ENCODE measurements at regions not wholly inside any gene's neighbourhood (a gene's known extent, or its start where the extent isn't known, plus 50 kb on each side); places are given as distances from the start of the nearest gene placed in this dataset.

DNA sequence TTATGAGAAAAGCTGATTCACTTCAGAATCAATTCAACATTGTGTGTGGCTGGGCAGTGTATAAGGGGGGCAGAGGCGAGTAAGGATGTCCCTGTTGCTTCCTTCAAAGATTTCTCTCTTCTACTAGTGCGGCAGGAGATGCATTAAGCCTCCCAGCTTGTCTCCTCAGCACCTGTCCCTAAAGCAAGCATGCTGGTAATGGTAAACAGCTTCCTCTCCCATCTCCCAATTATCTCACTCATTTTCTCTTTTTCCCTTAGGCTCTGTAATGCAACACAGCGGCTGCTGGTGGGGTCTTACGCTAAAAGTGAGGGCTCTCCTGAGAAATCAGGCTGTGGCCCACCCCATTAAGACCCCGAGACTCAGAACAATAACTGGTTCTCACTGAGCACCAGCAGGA is 306.4 kb upstream of the ROPN1 start:
- Mint-ChIP-seq H3K27me3 (ENCODE audit: low read depth in 3 of 3) (peaks cover 1 to 8% (median 8%) of the 10 kb centered on the region in 3 donors), H3K9me3 (peaks cover 0 to 2% (median 0%) of the 10 kb centered on the region in 7 donors), H3K4me3 (no peak overlapping the region), H3K4me1 (no peaks in the 10 kb centered on the region), H3K36me3 (no peaks in the 10 kb centered on the region), H3K27ac (no peak overlapping the region)
- no peak overlapping the region for H3K4me3 ChIP-seq (replicated peaks in 1 of 3; ENCODE audit: low read depth in 2 of 3, low read length in 3 of 3)
- no peaks in the 10 kb centered on the region for H4K20me1 ChIP-seq (ENCODE audit: insufficient read depth, low read length)
- no peak overlapping the region for H3K27ac ChIP-seq (ENCODE audit: low read depth in 1 of 2, low read length in 2 of 2)
- H3K27me3 ChIP-seq (ENCODE audit: control insufficient read depth in 2 of 2, insufficient read depth in 2 of 2, low read length in 2 of 2): no peaks in the 10 kb centered on the region
- DNase-seq: no peak
- no peaks in the 10 kb centered on the region for H3K4me1 ChIP-seq (ENCODE audit: control insufficient read depth in 1 of 2, insufficient read depth in 2 of 2, low read length in 2 of 2)
- H3K9ac ChIP-seq (ENCODE audit: insufficient read depth, low read length, poor library complexity, severe bottlenecking): no peak overlapping the region
- H2AFZ ChIP-seq (ENCODE audit: insufficient read depth, low read depth, low read length, poor library complexity, severe bottlenecking): no peak overlapping the region
- H3K36me3 ChIP-seq (replicated peaks in 1 of 2; ENCODE audit: control insufficient read depth in 1 of 2, insufficient read depth in 2 of 2, low read length in 2 of 2): no peaks in the 10 kb centered on the region
- H3K79me2 ChIP-seq (ENCODE audit: insufficient read depth, low read length): no peaks in the 10 kb centered on the region
- H3K4me2 ChIP-seq (replicated peaks; ENCODE audit: extremely low read depth, low read length, poor library complexity, severe bottlenecking): no peak overlapping the region
- no peaks in the 10 kb centered on the region for H3K9me3 ChIP-seq (replicated peaks in 1 of 2; ENCODE audit: control insufficient read depth in 1 of 2, insufficient read depth in 1 of 2, low read length in 2 of 2)
- TF ChIP-seq, protein P1, sequence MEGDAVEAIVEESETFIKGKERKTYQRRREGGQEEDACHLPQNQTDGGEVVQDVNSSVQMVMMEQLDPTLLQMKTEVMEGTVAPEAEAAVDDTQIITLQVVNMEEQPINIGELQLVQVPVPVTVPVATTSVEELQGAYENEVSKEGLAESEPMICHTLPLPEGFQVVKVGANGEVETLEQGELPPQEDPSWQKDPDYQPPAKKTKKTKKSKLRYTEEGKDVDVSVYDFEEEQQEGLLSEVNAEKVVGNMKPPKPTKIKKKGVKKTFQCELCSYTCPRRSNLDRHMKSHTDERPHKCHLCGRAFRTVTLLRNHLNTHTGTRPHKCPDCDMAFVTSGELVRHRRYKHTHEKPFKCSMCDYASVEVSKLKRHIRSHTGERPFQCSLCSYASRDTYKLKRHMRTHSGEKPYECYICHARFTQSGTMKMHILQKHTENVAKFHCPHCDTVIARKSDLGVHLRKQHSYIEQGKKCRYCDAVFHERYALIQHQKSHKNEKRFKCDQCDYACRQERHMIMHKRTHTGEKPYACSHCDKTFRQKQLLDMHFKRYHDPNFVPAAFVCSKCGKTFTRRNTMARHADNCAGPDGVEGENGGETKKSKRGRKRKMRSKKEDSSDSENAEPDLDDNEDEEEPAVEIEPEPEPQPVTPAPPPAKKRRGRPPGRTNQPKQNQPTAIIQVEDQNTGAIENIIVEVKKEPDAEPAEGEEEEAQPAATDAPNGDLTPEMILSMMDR (IDR thresholded peaks at IDR 0.05): no peak
- WGBS (ENCODE audit: insufficient coverage): 96% methylated on average over 3 of the region's 5 CpGs
- intact Hi-C loops (cut with micrococcal nuclease): no loop called here

- no peak overlapping the region for H3K4me2 ChIP-seq (replicated peaks; ENCODE audit: extremely low read depth, low read length, poor library complexity, severe bottlenecking)
- H3K4me3 ChIP-seq (replicated peaks in 1 of 3; ENCODE audit: low read depth in 2 of 3, low read length in 3 of 3): no peak overlapping the region
- H3K4me1 Mint-ChIP-seq: no peaks in the 10 kb centered on the region
- H3K4me3 Mint-ChIP-seq: no peak overlapping the region
- H3K9ac ChIP-seq (ENCODE audit: insufficient read depth, low read length, poor library complexity, severe bottlenecking): no peak overlapping the region
- H4K20me1 ChIP-seq (ENCODE audit: insufficient read depth, low read length): no peaks in the 10 kb centered on the region
- peaks cover 1 to 8% (median 8%) of the 10 kb centered on the region in 3 donors for H3K27me3 Mint-ChIP-seq (ENCODE audit: low read depth in 3 of 3)
- no peaks in the 10 kb centered on the region for H3K79me2 ChIP-seq (ENCODE audit: insufficient read depth, low read length)
- H3K36me3 Mint-ChIP-seq: no peaks in the 10 kb centered on the region
- TF ChIP-seq, protein P1 (IDR thresholded peaks at IDR 0.05): no peak
- 70% methylated on average over 6 of the region's 6 CpGs for WGBS (ENCODE audit: insufficient coverage)
- H3K4me1 ChIP-seq (ENCODE audit: control insufficient read depth in 1 of 2, insufficient read depth in 2 of 2, low read length in 2 of 2): no peaks in the 10 kb centered on the region
- H3K9me3 Mint-ChIP-seq: peaks cover 0 to 2% (median 0%) of the 10 kb centered on the region in 7 donors
- intact Hi-C loops (cut with micrococcal nuclease): no loop called here
- H3K36me3 ChIP-seq (replicated peaks in 1 of 2; ENCODE audit: control insufficient read depth in 1 of 2, insufficient read depth in 2 of 2, low read length in 2 of 2): no peaks in the 10 kb centered on the region
- no peak overlapping the region for H3K27ac ChIP-seq (ENCODE audit: low read depth in 1 of 2, low read length in 2 of 2)
- no peaks in the 10 kb centered on the region for H3K27me3 ChIP-seq (ENCODE audit: control insufficient read depth in 2 of 2, insufficient read depth in 2 of 2, low read length in 2 of 2)
- no peaks in the 10 kb centered on the region for H3K9me3 ChIP-seq (replicated peaks in 1 of 2; ENCODE audit: control insufficient read depth in 1 of 2, insufficient read depth in 1 of 2, low read length in 2 of 2)
- H2AFZ ChIP-seq (ENCODE audit: insufficient read depth, low read depth, low read length, poor library complexity, severe bottlenecking): no peak overlapping the region
- no peak for DNase-seq
- no peak overlapping the region for H3K27ac Mint-ChIP-seq
Observed at GRCh38 chr3:124298951-124299350, 307.0 kb upstream of the ROPN1 start.

All from CD14-positive monocyte (primary cell).